GM18868 (cell line): ENCODE measurements at regions not wholly inside any gene's neighbourhood (a gene's known extent, or its start where the extent isn't known, plus 50 kb on each side); places are given as distances from the start of the nearest gene placed in this dataset.
"Not testable (repeated sequence)": the region's sequence is repeated elsewhere in the genome, so short reads cannot be mapped to it uniquely, and the experiment has no call there.

ENCODE experiments used
- ATAC-seq: cut with Tn5 transposase; IDR thresholded peaks from one replicate; pipeline ENCODE4 v1.9.1; 2021; ENCODE audit warnings: mild to moderate bottlenecking, moderate library complexity; ENCODE audit not compliant: unreplicated experiment

- peak; percentile 49 for ATAC-seq
These were observed 279.9 kb downstream of the NEBL start for GRCh38 chr10:20616918-20617810.

GRCh38 chr10:20616056-20616671, 280.9 kb downstream of the NEBL start:
- ATAC-seq, result no peak

- no peak for ATAC-seq
These were observed 281.7 kb downstream of the NEBL start for GRCh38 chr10:20615395-20615794.

GRCh38 chr10:20614911-20615310, 282.2 kb downstream of the NEBL start:
- no peak for ATAC-seq

GRCh38 chr10:20608503-20608902, 288.6 kb downstream of the NEBL start:
- no peak for ATAC-seq

- ATAC-seq, result no peak
These were observed 290.1 kb downstream of the NEBL start for GRCh38 chr10:20606985-20607384.

GRCh38 chr10:20601941-20602461, 295.1 kb downstream of the NEBL start:
- ATAC-seq, result no peak

GRCh38 chr10:20598590-20598989, 298.5 kb downstream of the NEBL start:
- no peak for ATAC-seq

GRCh38 chr10:20596911-20597310, 300.2 kb downstream of the NEBL start:
- no peak for ATAC-seq

GRCh38 chr10:20596065-20596755, 300.9 kb downstream of the NEBL start:
- no peak for ATAC-seq

GRCh38 chr10:20593649-20594048, 303.5 kb downstream of the NEBL start:
- no peak for ATAC-seq

GRCh38 chr10:20582041-20582440, 315.1 kb downstream of the NEBL start:
- no peak for ATAC-seq

- no peak for ATAC-seq
These were observed 323.2 kb downstream of the NEBL start for GRCh38 chr10:20573924-20574323.

GRCh38 chr10:20555990-20556389, 341.1 kb downstream of the NEBL start:
- ATAC-seq, result not testable (repeated sequence)

- ATAC-seq, result no peak
These were observed 344.7 kb downstream of the NEBL start for GRCh38 chr10:20552382-20552781.

- no peak for ATAC-seq
These were observed 345.4 kb downstream of the NEBL start for GRCh38 chr10:20551761-20552160.

- ATAC-seq, result no peak
These were observed 360.9 kb downstream of the NEBL start for GRCh38 chr10:20535897-20536881.

- ATAC-seq, result not testable (repeated sequence)
These were observed 365.7 kb downstream of the NEBL start for GRCh38 chr10:20531241-20531883.

- no peak for ATAC-seq
These were observed 375.9 kb downstream of the NEBL start for GRCh38 chr10:20521186-20521585.

GRCh38 chr10:20515654-20516053, 381.5 kb downstream of the NEBL start:
- no peak for ATAC-seq
